ENCODE measurements at regions not wholly inside any gene's neighbourhood (a gene's known extent, or its start where the extent isn't known, plus 50 kb on each side); places are given as distances from the start of the nearest gene placed in this dataset.
"Not testable (repeated sequence)": the region's sequence is repeated elsewhere in the genome, so short reads cannot be mapped to it uniquely, and the experiment has no call there.

- no peak for TF ChIP-seq CTCF (IDR thresholded peaks at IDR 0.05)
- DNase-seq (ENCODE audit: low spot score) (no peak), ATAC-seq (ENCODE audit: low FRiP score) (no peak)
Measured at GRCh38 chr4:130008461-130008860, 912.5 kb downstream of the C4orf33 start.

- not testable (repeated sequence) for ATAC-seq (ENCODE audit: low FRiP score); DNase-seq (ENCODE audit: low spot score)
Measured at GRCh38 chr4:130012806-130013205, 916.9 kb downstream of the C4orf33 start.

GRCh38 chr4:130021706-130022105, 925.8 kb downstream of the C4orf33 start:
- no peak for ATAC-seq (ENCODE audit: low FRiP score)
- DNase-seq (ENCODE audit: low spot score) = no peak
- no peak for TF ChIP-seq CTCF (IDR thresholded peaks at IDR 0.05)

GRCh38 chr4:130023088-130023487, 927.1 kb downstream of the C4orf33 start:
- TF ChIP-seq CTCF (IDR thresholded peaks at IDR 0.05) = no peak

GRCh38 chr4:130025701-130026100, 929.7 kb downstream of the C4orf33 start:
- no peak for DNase-seq (ENCODE audit: low spot score)
- no peak for TF ChIP-seq CTCF (IDR thresholded peaks at IDR 0.05)
- ATAC-seq (ENCODE audit: low FRiP score) = no peak

More at GRCh38 chr4:130023088-130023487, 927.1 kb downstream of the C4orf33 start:
- DNase-seq (ENCODE audit: low spot score) (no peak), ATAC-seq (ENCODE audit: low FRiP score) (no peak)

GRCh38 chr4:130026185-130026584, 930.2 kb downstream of the C4orf33 start:
- DNase-seq (ENCODE audit: low spot score) = no peak
- no peak for TF ChIP-seq CTCF (IDR thresholded peaks at IDR 0.05)
- ATAC-seq (ENCODE audit: low FRiP score) = no peak

GRCh38 chr4:130027973-130028372, 932.0 kb downstream of the C4orf33 start:
- DNase-seq (ENCODE audit: low spot score) = no peak
- no peak for TF ChIP-seq CTCF (IDR thresholded peaks at IDR 0.05)
- no peak for ATAC-seq (ENCODE audit: low FRiP score)

GRCh38 chr4:130028552-130028951, 932.6 kb downstream of the C4orf33 start:
- no peak for DNase-seq (ENCODE audit: low spot score)
- TF ChIP-seq CTCF (IDR thresholded peaks at IDR 0.05) = no peak
- ATAC-seq (ENCODE audit: low FRiP score) = no peak

All from omental fat pad (tissue), 3 donors.